ENCODE measurements at regions not wholly inside any gene's neighbourhood (a gene's known extent, or its start where the extent isn't known, plus 50 kb on each side); places are given as distances from the start of the nearest gene placed in this dataset.

- DNase-seq (ENCODE audit: low read depth): no peak
- TF ChIP-seq CTCF (conservative IDR thresholded peaks at IDR 0.05; ENCODE audit: low read depth, low read length): no peak
- no peak overlapping the region for H3K4me3 ChIP-seq (ENCODE audit: low read length)
Observed at GRCh38 chr2:217520356-217521010, 482.3 kb downstream of the TNS1 start.

GRCh38 chr2:217517402-217517801 is 485.4 kb downstream of the TNS1 start:
- TF ChIP-seq CTCF (conservative IDR thresholded peaks at IDR 0.05; ENCODE audit: low read depth, low read length): no peak
- H3K4me3 ChIP-seq (ENCODE audit: low read length): no peak overlapping the region
- no peak for DNase-seq (ENCODE audit: low read depth)

- TF ChIP-seq CTCF (conservative IDR thresholded peaks at IDR 0.05; ENCODE audit: low read depth, low read length): no peak
- H3K4me3 ChIP-seq (ENCODE audit: low read length): no peak overlapping the region
- DNase-seq (ENCODE audit: low read depth): no peak
Observed at GRCh38 chr2:217515615-217516309, 487.0 kb downstream of the TNS1 start.

- no peak for TF ChIP-seq CTCF (conservative IDR thresholded peaks at IDR 0.05; ENCODE audit: low read depth, low read length)
- no peak overlapping the region for H3K4me3 ChIP-seq (ENCODE audit: low read length)
- DNase-seq (ENCODE audit: low read depth): no peak
Observed at GRCh38 chr2:217513258-217513657, 489.5 kb downstream of the TNS1 start.

- TF ChIP-seq CTCF (conservative IDR thresholded peaks at IDR 0.05; ENCODE audit: low read depth, low read length): no peak
- no peak for DNase-seq (ENCODE audit: low read depth)
- no peak overlapping the region for H3K4me3 ChIP-seq (ENCODE audit: low read length)
Observed at GRCh38 chr2:217512728-217513127, 490.1 kb downstream of the TNS1 start.

GRCh38 chr2:217512259-217512658 is 490.5 kb downstream of the TNS1 start:
- H3K4me3 ChIP-seq (ENCODE audit: low read length): no peak overlapping the region
- DNase-seq (ENCODE audit: low read depth): no peak

More at GRCh38 chr2:217512259-217512658, 490.5 kb downstream of the TNS1 start:
- no peak for TF ChIP-seq CTCF (conservative IDR thresholded peaks at IDR 0.05; ENCODE audit: low read depth, low read length)

Data from retinal pigment epithelial cell (primary cell).